ENCODE measurements at regions not wholly inside any gene's neighbourhood (a gene's known extent, or its start where the extent isn't known, plus 50 kb on each side); places are given as distances from the start of the nearest gene placed in this dataset.

- no peaks in the 10 kb centered on the region for H3K79me2 ChIP-seq (ENCODE audit: low read depth)
- H3K36me3 Mint-ChIP-seq = no peaks in the 10 kb centered on the region
- H4K20me1 ChIP-seq (ENCODE audit: low read depth) = no peaks in the 10 kb centered on the region
- H3K4me1 ChIP-seq = no peaks in the 10 kb centered on the region
- H3K27me3 Mint-ChIP-seq (ENCODE audit: insufficient read depth, low read depth) = no peaks in the 10 kb centered on the region
- H2AFZ ChIP-seq (replicated peaks) = no peak overlapping the region
- no peak overlapping the region for H3K4me2 ChIP-seq
- H3K4me3 ChIP-seq = no peak overlapping the region
- H3K36me3 ChIP-seq = no peaks in the 10 kb centered on the region
- peak; percentile 12 for DNase-seq (ENCODE audit: low spot score)
- no peaks in the 10 kb centered on the region for H3K9me3 ChIP-seq (ENCODE audit: low read depth)
- peaks cover 7% of the 10 kb centered on the region for H3K4me1 Mint-ChIP-seq
- no peak overlapping the region for H3K27ac Mint-ChIP-seq
- H3F3A ChIP-seq (ENCODE audit: low read depth) = no peaks in the 10 kb centered on the region
- peaks cover 4% of the 10 kb centered on the region for H3K9me3 Mint-ChIP-seq
- H3K27me3 ChIP-seq = no peaks in the 10 kb centered on the region
- no peak overlapping the region for H3K9ac ChIP-seq
- H3K4me3 Mint-ChIP-seq = no peak overlapping the region
- TF ChIP-seq EZH2 (IDR thresholded peaks at IDR 0.05) (no peak), CTCF (IDR thresholded peaks at IDR 0.05) (no peak), EZH2phosphoT487 (IDR thresholded peaks at IDR 0.05) (no peak)
- no peak overlapping the region for H3K27ac ChIP-seq
Observed at GRCh38 chr6:97557355-97557754, 274.3 kb upstream of the MMS22L start.

- Histone ChIP-seq H3K36me3 (no peaks in the 10 kb centered on the region), H3K27me3 (no peaks in the 10 kb centered on the region), H3K4me1 (no peaks in the 10 kb centered on the region), H2AFZ (replicated peaks) (no peak overlapping the region), H3F3A (ENCODE audit: low read depth) (no peaks in the 10 kb centered on the region), H3K4me2 (no peak overlapping the region), H3K9ac (no peak overlapping the region), H3K9me3 (ENCODE audit: low read depth) (no peaks in the 10 kb centered on the region), H3K27ac (no peak overlapping the region), H3K79me2 (ENCODE audit: low read depth) (no peaks in the 10 kb centered on the region), H4K20me1 (ENCODE audit: low read depth) (no peaks in the 10 kb centered on the region), H3K4me3 (no peak overlapping the region)
- no peak overlapping the region for H3K27ac Mint-ChIP-seq
- H3K9me3 Mint-ChIP-seq = peaks cover 5% of the 10 kb centered on the region
- no peak for DNase-seq (ENCODE audit: low spot score)
- H3K27me3 Mint-ChIP-seq (ENCODE audit: insufficient read depth, low read depth) = no peaks in the 10 kb centered on the region
- TF ChIP-seq CTCF (IDR thresholded peaks at IDR 0.05) (no peak), EZH2 (IDR thresholded peaks at IDR 0.05) (no peak), EZH2phosphoT487 (IDR thresholded peaks at IDR 0.05) (no peak)
- no peak overlapping the region for H3K4me3 Mint-ChIP-seq
- no peaks in the 10 kb centered on the region for H3K36me3 Mint-ChIP-seq
- no peaks in the 10 kb centered on the region for H3K4me1 Mint-ChIP-seq
Observed at GRCh38 chr6:97563529-97563928, 280.5 kb upstream of the MMS22L start.

- H3K9me3 Mint-ChIP-seq = no peaks in the 10 kb centered on the region
- no peak overlapping the region for H3K27ac Mint-ChIP-seq
- no peaks in the 10 kb centered on the region for H3K4me1 ChIP-seq
- H3K36me3 Mint-ChIP-seq = no peaks in the 10 kb centered on the region
- no peak overlapping the region for H3K27ac ChIP-seq
- H4K20me1 ChIP-seq (ENCODE audit: low read depth) = no peaks in the 10 kb centered on the region
- no peak overlapping the region for H3K4me3 Mint-ChIP-seq
- H3K9me3 ChIP-seq (ENCODE audit: low read depth) = no peaks in the 10 kb centered on the region
- H3K27me3 ChIP-seq = no peaks in the 10 kb centered on the region
- no peak overlapping the region for H3K9ac ChIP-seq
- H3K4me1 Mint-ChIP-seq = no peaks in the 10 kb centered on the region
- no peak for TF ChIP-seq CTCF (IDR thresholded peaks at IDR 0.05)
- TF ChIP-seq EZH2 (IDR thresholded peaks at IDR 0.05) = no peak
- no peak for TF ChIP-seq EZH2phosphoT487 (IDR thresholded peaks at IDR 0.05)
- H3K4me3 ChIP-seq = no peak overlapping the region
- H3K4me2 ChIP-seq = no peak overlapping the region
- H3K79me2 ChIP-seq (ENCODE audit: low read depth) = no peaks in the 10 kb centered on the region
- H3F3A ChIP-seq (ENCODE audit: low read depth) = no peaks in the 10 kb centered on the region
- no peaks in the 10 kb centered on the region for H3K27me3 Mint-ChIP-seq (ENCODE audit: insufficient read depth, low read depth)
- H3K36me3 ChIP-seq = no peaks in the 10 kb centered on the region
- H2AFZ ChIP-seq (replicated peaks) = no peak overlapping the region
- DNase-seq (ENCODE audit: low spot score) = no peak
Observed at GRCh38 chr6:97572943-97573342, 289.9 kb upstream of the MMS22L start.

Data from neural progenitor cell (in vitro differentiated cells).